Ishikawa (cell line): ENCODE measurements at regions not wholly inside any gene's neighbourhood (a gene's known extent, or its start where the extent isn't known, plus 50 kb on each side); places are given as distances from the start of the nearest gene placed in this dataset.

Experiments
- CEBPB ChIP-seq: IDR thresholded peaks from 2 replicates; pipeline ENCODE4 v1.6.1; 2012
- EP300 ChIP-seq: IDR thresholded peaks from 2 replicates; pipeline ENCODE4 v1.6.1; 2012; ENCODE audit warnings: borderline replicate concordance
- FOXM1 ChIP-seq: IDR thresholded peaks from 2 replicates; pipeline ENCODE4 v1.6.1; 2012; ENCODE audit warnings: low read depth, borderline replicate concordance
- RAD21 ChIP-seq: IDR thresholded peaks from 2 replicates; pipeline ENCODE4 v1.6.1; 2012; ENCODE audit warnings: low read depth
- TAF1 ChIP-seq: IDR thresholded peaks from 2 replicates; pipeline ENCODE4 v1.6.1; 2012; ENCODE audit warnings: low read depth, mild to moderate bottlenecking
- TCF12 ChIP-seq: IDR thresholded peaks from 2 replicates; pipeline ENCODE4 v1.6.1; 2012; ENCODE audit warnings: low read depth
- YY1 ChIP-seq: IDR thresholded peaks from 2 replicates; pipeline ENCODE4 v1.6.1; 2012; ENCODE audit warnings: low read depth
- ZBTB7A ChIP-seq: IDR thresholded peaks from 2 replicates; pipeline ENCODE4 v1.6.1; 2012; ENCODE audit warnings: low read depth
- TF ChIP-seq, protein P1 (sequence below): IDR thresholded peaks from 2 replicates; pipeline ENCODE4 v1.6.1; 2012
- TF ChIP-seq, protein P2 (sequence below): IDR thresholded peaks from 2 replicates; pipeline ENCODE4 v1.6.1; 2012; ENCODE audit warnings: low read depth, mild to moderate bottlenecking
- TF ChIP-seq, protein P3 (sequence below): IDR thresholded peaks from 2 replicates; pipeline ENCODE4 v1.6.1; 2012

DNA sequence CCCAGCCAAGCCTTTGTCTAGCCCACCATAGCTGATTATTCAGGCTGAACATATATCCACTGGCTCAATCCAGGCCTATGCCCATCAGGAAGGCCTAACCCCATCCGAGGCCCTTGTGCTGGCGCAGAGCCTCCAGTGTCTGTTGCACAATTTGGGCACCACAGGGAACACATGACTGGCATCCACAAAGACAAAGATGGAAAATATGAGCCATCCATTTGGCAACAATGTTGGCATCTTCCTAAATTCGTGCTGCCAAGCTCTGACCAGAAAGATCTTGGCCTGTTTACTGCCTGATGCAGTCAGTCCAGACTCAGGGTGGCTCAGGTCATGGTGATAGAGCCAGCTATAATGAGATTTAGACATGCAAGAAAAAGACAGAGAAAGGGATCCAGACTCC, 233.8 kb downstream of the PIK3R1 start:
- no peak for TF ChIP-seq RAD21
- TF ChIP-seq YY1: no peak
- no peak for TF ChIP-seq TAF1
- TF ChIP-seq, protein P1, sequence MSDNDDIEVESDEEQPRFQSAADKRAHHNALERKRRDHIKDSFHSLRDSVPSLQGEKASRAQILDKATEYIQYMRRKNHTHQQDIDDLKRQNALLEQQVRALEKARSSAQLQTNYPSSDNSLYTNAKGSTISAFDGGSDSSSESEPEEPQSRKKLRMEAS: no peak
- TF ChIP-seq EP300: no peak
- TF ChIP-seq, protein P2, sequence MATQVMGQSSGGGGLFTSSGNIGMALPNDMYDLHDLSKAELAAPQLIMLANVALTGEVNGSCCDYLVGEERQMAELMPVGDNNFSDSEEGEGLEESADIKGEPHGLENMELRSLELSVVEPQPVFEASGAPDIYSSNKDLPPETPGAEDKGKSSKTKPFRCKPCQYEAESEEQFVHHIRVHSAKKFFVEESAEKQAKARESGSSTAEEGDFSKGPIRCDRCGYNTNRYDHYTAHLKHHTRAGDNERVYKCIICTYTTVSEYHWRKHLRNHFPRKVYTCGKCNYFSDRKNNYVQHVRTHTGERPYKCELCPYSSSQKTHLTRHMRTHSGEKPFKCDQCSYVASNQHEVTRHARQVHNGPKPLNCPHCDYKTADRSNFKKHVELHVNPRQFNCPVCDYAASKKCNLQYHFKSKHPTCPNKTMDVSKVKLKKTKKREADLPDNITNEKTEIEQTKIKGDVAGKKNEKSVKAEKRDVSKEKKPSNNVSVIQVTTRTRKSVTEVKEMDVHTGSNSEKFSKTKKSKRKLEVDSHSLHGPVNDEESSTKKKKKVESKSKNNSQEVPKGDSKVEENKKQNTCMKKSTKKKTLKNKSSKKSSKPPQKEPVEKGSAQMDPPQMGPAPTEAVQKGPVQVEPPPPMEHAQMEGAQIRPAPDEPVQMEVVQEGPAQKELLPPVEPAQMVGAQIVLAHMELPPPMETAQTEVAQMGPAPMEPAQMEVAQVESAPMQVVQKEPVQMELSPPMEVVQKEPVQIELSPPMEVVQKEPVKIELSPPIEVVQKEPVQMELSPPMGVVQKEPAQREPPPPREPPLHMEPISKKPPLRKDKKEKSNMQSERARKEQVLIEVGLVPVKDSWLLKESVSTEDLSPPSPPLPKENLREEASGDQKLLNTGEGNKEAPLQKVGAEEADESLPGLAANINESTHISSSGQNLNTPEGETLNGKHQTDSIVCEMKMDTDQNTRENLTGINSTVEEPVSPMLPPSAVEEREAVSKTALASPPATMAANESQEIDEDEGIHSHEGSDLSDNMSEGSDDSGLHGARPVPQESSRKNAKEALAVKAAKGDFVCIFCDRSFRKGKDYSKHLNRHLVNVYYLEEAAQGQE: no peak
- TF ChIP-seq, protein P3, sequence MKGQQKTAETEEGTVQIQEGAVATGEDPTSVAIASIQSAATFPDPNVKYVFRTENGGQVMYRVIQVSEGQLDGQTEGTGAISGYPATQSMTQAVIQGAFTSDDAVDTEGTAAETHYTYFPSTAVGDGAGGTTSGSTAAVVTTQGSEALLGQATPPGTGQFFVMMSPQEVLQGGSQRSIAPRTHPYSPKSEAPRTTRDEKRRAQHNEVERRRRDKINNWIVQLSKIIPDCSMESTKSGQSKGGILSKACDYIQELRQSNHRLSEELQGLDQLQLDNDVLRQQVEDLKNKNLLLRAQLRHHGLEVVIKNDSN: no peak
- TF ChIP-seq ZBTB7A: no peak
- TF ChIP-seq CEBPB: no peak
- no peak for TF ChIP-seq FOXM1
- no peak for TF ChIP-seq TCF12
